Testis (tissue), 2 donors: ENCODE measurements at regions not wholly inside any gene's neighbourhood (a gene's known extent, or its start where the extent isn't known, plus 50 kb on each side); places are given as distances from the start of the nearest gene placed in this dataset.

Experiments
- CTCF ChIP-seq, 3 experiments: fragments of 450-650 bp in 2 of 3; fragments of 200-600 bp in 1 of 3; sonication (generic) in 1 of 3; IDR thresholded peaks; one replicate each; pipeline ENCODE4 v1.5.1; 2016 to 2019; ENCODE audit warnings: antibody characterized with exemption in 3 of 3, mild to moderate bottlenecking in 2 of 3, moderate library complexity in 1 of 3
- POLR2A ChIP-seq: fragments of 450-650 bp; IDR thresholded peaks from one replicate; pipeline ENCODE4 v1.6.1; 2017; ENCODE audit warnings: antibody characterized with exemption, mild to moderate bottlenecking, moderate library complexity

GRCh38 chr17:70276906-70277305, 107.6 kb downstream of the KCNJ2 start:
- TF ChIP-seq CTCF (IDR thresholded peaks at IDR 0.05) (no peak), POLR2A (no peak)
